Activated naive CD4-positive, alpha-beta T cell treated with anti-CD3 and anti-CD28 coated beads, Interleukin-2, amount 10 ng/mL, durations not matched to agents 7 days and 5 days (primary cell): ENCODE measurements at regions not wholly inside any gene's neighbourhood (a gene's known extent, or its start where the extent isn't known, plus 50 kb on each side); places are given as distances from the start of the nearest gene placed in this dataset.

Experiments used
- CTCF ChIA-PET: fragments of 350-600 bp; sonication (Branson Sonifier 250); formaldehyde crosslinking; loops from one replicate; lab custom pipeline; 2021; ENCODE audit warnings: antibody characterized with exemption; lab: Charles Lee
- DNase-seq: peaks from one replicate; pipeline ENCODE4 v3.0.0-alpha.2; 2020
- H3K27ac Mint-ChIP-seq: one replicate; pipeline ENCODE4 v1.8.0; 2021; ENCODE audit warnings: mild to moderate bottlenecking, moderate library complexity, mixed read lengths
- H3K27me3 Mint-ChIP-seq: one replicate; pipeline ENCODE4 v1.8.0; 2021; ENCODE audit warnings: mild to moderate bottlenecking, mixed read lengths
- H3K36me3 Mint-ChIP-seq: one replicate; pipeline ENCODE4 v1.8.0; 2021; ENCODE audit warnings: mixed read lengths
- H3K4me1 Mint-ChIP-seq: one replicate; pipeline ENCODE4 v1.8.0; 2021; ENCODE audit warnings: mixed read lengths
- H3K4me3 Mint-ChIP-seq: one replicate; pipeline ENCODE4 v1.8.0; 2021; ENCODE audit warnings: mild to moderate bottlenecking, moderate library complexity, mixed read lengths
- H3K9me3 Mint-ChIP-seq: one replicate; pipeline ENCODE4 v1.8.0; 2021; ENCODE audit warnings: mixed read lengths

- CTCF ChIA-PET, result no interaction called here
- H3K27me3 Mint-ChIP-seq, result peaks cover 14% of the 10 kb centered on the region
- H3K36me3 Mint-ChIP-seq, result no peaks in the 10 kb centered on the region
- H3K4me3 Mint-ChIP-seq, result no peak overlapping the region
- H3K4me1 Mint-ChIP-seq, result peaks cover 15% of the 10 kb centered on the region
- H3K9me3 Mint-ChIP-seq, result no peaks in the 10 kb centered on the region
- H3K27ac Mint-ChIP-seq, result no peak overlapping the region
- DNase-seq, result no peak
These were observed 59.1 kb upstream of the BOD1L2 start for GRCh38 chr18:57087644-57088376.

DNA sequence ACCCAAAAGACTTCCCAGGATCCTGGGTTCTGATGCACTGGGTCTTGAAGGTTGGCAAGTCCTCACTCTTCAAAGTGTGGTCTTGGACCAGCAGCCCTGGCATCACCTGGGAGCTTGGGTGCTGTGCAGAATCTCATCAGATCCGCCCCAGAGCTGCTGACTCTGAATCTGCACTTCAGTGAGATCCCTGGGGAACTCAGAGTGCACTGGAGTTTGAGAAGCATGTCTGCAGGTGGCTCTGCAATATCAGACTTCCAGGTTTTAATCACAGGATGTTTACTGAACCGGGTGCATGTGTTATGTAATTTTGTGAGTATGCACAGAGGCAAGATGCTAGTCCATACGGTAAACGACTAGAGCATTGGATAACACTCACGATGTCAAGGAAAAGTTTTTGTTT lies 58.0 kb upstream of the BOD1L2 start:
- H3K27me3 Mint-ChIP-seq, result peaks cover 9% of the 10 kb centered on the region
- H3K36me3 Mint-ChIP-seq, result no peaks in the 10 kb centered on the region
- no peak for DNase-seq
- no peak overlapping the region for H3K27ac Mint-ChIP-seq
- CTCF ChIA-PET, result no interaction called here
- H3K4me3 Mint-ChIP-seq, result no peak overlapping the region
- H3K9me3 Mint-ChIP-seq, result no peaks in the 10 kb centered on the region
- H3K4me1 Mint-ChIP-seq, result peaks cover 13% of the 10 kb centered on the region

- CTCF ChIA-PET, result no interaction called here
- H3K4me1 Mint-ChIP-seq, result peaks cover 5% of the 10 kb centered on the region
- DNase-seq, result no peak
- H3K9me3 Mint-ChIP-seq, result no peaks in the 10 kb centered on the region
- H3K27me3 Mint-ChIP-seq, result peaks cover 6% of the 10 kb centered on the region
- H3K27ac Mint-ChIP-seq, result no peak overlapping the region
- H3K36me3 Mint-ChIP-seq, result no peaks in the 10 kb centered on the region
- H3K4me3 Mint-ChIP-seq, result no peak overlapping the region
These were observed 57.2 kb upstream of the BOD1L2 start for GRCh38 chr18:57089702-57090101.

DNA sequence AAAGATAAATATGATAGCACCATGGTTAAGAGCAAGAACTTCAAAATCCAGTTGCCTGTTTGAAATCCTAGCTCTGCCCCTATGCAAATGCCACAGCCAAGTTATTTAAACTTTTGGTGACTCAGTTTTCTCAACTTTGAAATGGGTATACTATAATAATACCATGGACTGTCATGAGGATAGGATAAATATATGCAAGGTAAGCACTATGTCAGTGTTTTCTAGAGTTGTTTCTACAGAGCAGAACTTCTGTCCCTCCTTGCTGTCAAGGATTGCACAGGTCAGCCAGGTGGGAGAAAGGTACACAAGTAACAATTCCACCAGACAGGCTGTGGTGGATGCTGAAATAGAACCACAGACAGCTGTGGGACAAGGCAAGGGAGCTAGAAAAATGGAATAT lies 55.7 kb upstream of the BOD1L2 start:
- no peaks in the 10 kb centered on the region for H3K4me1 Mint-ChIP-seq
- H3K9me3 Mint-ChIP-seq, result no peaks in the 10 kb centered on the region
- CTCF ChIA-PET, result no interaction called here
- DNase-seq, result no peak
- H3K36me3 Mint-ChIP-seq, result no peaks in the 10 kb centered on the region
- H3K27ac Mint-ChIP-seq, result no peak overlapping the region
- H3K4me3 Mint-ChIP-seq, result no peak overlapping the region
- H3K27me3 Mint-ChIP-seq, result peaks cover 11% of the 10 kb centered on the region

GRCh38 chr18:57094175-57094574 lies 52.7 kb upstream of the BOD1L2 start:
- Mint-ChIP-seq H3K9me3 (no peaks in the 10 kb centered on the region), H3K4me3 (no peak overlapping the region), H3K4me1 (no peaks in the 10 kb centered on the region), H3K27me3 (peaks cover 11% of the 10 kb centered on the region), H3K36me3 (no peaks in the 10 kb centered on the region), H3K27ac (no peak overlapping the region)
- no peak for DNase-seq
- CTCF ChIA-PET, result interaction anchor here (0.5 kb wide), 1 partner anchor 228 kb away, joined by 3 read pairs; no protein-coding TSS in a partner anchor

GRCh38 chr18:57095884-57096283 lies 51.0 kb upstream of the BOD1L2 start:
- no peaks in the 10 kb centered on the region for H3K4me1 Mint-ChIP-seq
- peaks cover 6% of the 10 kb centered on the region for H3K27me3 Mint-ChIP-seq
- no peaks in the 10 kb centered on the region for H3K9me3 Mint-ChIP-seq
- no peaks in the 10 kb centered on the region for H3K36me3 Mint-ChIP-seq
- DNase-seq, result no peak
- CTCF ChIA-PET, result no interaction called here
- H3K27ac Mint-ChIP-seq, result no peak overlapping the region
- H3K4me3 Mint-ChIP-seq, result no peak overlapping the region
